SU-DHL-6 (cell line): ENCODE measurements at regions not wholly inside any gene's neighbourhood (a gene's known extent, or its start where the extent isn't known, plus 50 kb on each side); places are given as distances from the start of the nearest gene placed in this dataset.

Experiments used
- CTCF ChIP-seq: fragments of 200-600 bp; sonication (generic); IDR thresholded peaks from one replicate; pipeline ENCODE4 v1.5.1; 2017; ENCODE audit warnings: antibody characterized with exemption, mild to moderate bottlenecking, low read length, moderate library complexity; ENCODE audit not compliant: insufficient read depth, poor library complexity, severe bottlenecking
- EZH2phosphoT487 ChIP-seq: fragments of 200-600 bp; sonication (generic), shearing (Covaris generic); conservative IDR thresholded peaks from 2 replicates; pipeline ENCODE4 v1.6.1; 2018; ENCODE audit warnings: mild to moderate bottlenecking, antibody characterized with exemption, low read length, moderate library complexity, mixed read lengths

GRCh38 chr3:74413547-74414241, 200.8 kb downstream of the CNTN3 start:
- TF ChIP-seq CTCF (no peak), EZH2phosphoT487 (no peak)
